Heart left ventricle (tissue), 13 donors: ENCODE measurements at regions not wholly inside any gene's neighbourhood (a gene's known extent, or its start where the extent isn't known, plus 50 kb on each side); places are given as distances from the start of the nearest gene placed in this dataset.

Experiments used
- CTCF ChIP-seq, 12 donors: fragments of 200-600 bp; sonication (generic) in 4 of 12; IDR thresholded peaks; one replicate each; pipeline versions ENCODE4 v1.5.0 to v1.8.0; 2018 to 2022; ENCODE audit warnings: antibody characterized with exemption in 12 of 12, mild to moderate bottlenecking in 5 of 12
- POLR2A ChIP-seq, 2 donors: fragments of 450-650 bp; IDR thresholded peaks; one replicate each; pipeline ENCODE4 v1.6.1; 2017; ENCODE audit warnings: antibody characterized with exemption in 2 of 2, mild to moderate bottlenecking in 2 of 2, moderate library complexity in 2 of 2
- donor health status: ischemic (EF 13 %, LVEDD 7.1; RV severe dilation, severe dysfunction).
- donor health status: DM: no; HTN: yes; CAD: no.
- donor health status: DM: no; HTN: no; CAD: no.
- donor health status: ischemic (EF 25% LVEDD 6.9; RV normal size, moderate dysfunction).
- donor health status: ischemic (EF 25% LVEDD 5.7; RV mildly dilated, moderate dysfunction).
- donor health status: ischemic (EF 35%, LVEDD 5.7; RV mildly dilated, moderate dysfunction).
- donor health status: nonischemic (EF 11% LVEDD 7.7; RV severe dilation, severe dysfunction).
- donor health status: DM: yes; HTN: yes; CAD: no.
- donor health status: PGD.
- donor health status: ischemic (EF 29% LVEDD 5.4; RV normal size, mild dysfunction).
- donor health status: nonischemic (EF 23%, LVEDD 6.1; RV moderate dilation, normal function).

GRCh38 chr9:89998633-89999032 lies 393.8 kb downstream of the GADD45G start:
- TF ChIP-seq POLR2A (IDR thresholded peaks at IDR 0.05): no peak
- no peak for TF ChIP-seq CTCF (IDR thresholded peaks at IDR 0.05)
